Ramos (cell line): ENCODE measurements at regions not wholly inside any gene's neighbourhood (a gene's known extent, or its start where the extent isn't known, plus 50 kb on each side); places are given as distances from the start of the nearest gene placed in this dataset.
"Not testable (repeated sequence)": the region's sequence is repeated elsewhere in the genome, so short reads cannot be mapped to it uniquely, and the experiment has no call there.

Source experiments
- in situ Hi-C: fragments of 300-500 bp; cut with MboI; formaldehyde crosslinking; loops from one replicate; pipeline ENCODE4 v1.14.3; 2022; ENCODE audit warnings: low sequenced_read_pairs; ENCODE audit not compliant: unreplicated experiment

DNA sequence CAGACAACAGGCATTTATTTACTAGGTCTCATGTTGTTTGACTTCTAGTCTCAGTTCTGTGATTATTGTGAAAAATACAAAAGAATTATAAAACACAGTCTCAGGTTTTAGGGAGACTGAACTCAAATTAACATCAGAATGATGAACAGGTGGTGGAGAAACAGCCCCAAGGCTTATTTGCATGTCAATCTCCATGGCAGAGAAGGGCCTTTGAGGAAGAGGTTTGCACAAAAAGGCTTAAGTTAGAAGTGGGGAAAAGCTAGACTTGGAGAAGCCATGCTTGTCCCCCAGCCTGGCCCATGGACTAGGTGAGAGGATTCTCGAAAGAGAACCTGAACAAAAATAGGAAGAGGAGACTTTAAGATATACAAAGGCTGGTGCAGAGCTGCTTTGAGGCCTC is 183.3 kb downstream of the EDN1 start:
- in situ Hi-C loops, result no loop called here

DNA sequence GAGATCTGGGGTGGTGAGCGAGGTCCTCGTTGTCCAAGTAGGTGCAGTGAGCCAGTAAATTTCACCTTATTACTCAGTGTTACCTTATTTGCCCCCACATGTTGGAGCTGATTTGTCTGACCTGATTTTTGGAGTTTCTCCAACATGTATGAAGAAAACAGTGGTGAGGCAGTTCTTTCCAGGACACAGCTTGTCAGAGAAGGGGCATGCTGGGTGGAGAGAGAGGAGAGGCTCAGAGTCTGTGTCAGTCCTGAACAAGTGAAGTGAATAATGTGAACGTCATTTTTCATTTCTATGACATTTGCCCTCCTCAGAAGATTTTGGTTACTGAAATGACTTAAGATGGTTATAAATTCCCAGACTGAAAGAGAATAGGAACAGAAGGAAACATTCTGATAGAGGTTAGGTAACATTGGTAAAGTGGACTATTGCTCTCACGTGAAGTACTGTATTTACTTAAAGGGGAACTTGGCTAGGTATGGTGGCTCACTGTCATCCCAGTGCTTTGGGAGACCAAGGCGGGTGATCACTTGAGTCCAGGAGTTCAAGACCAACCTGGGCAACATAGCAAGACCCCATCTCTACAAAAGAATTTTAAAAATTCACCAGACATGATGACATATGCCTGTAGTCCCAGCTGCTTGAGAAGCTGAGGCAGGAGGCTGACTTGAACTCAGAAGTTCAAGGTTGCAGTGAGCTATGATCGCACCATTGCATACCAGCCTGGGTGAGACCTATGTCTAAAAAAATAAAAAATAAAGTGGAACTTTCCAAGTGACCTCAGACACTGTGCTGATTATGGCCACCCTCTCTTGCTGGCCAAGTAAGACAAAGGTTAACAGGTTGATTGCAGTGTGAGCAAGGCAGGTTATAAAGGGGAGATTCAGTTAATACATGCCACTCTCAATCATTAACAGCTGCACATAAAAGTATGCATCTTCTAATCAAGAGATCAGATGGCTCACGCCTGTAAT is 184.3 kb downstream of the EDN1 start:
- in situ Hi-C loops, result no loop called here

DNA sequence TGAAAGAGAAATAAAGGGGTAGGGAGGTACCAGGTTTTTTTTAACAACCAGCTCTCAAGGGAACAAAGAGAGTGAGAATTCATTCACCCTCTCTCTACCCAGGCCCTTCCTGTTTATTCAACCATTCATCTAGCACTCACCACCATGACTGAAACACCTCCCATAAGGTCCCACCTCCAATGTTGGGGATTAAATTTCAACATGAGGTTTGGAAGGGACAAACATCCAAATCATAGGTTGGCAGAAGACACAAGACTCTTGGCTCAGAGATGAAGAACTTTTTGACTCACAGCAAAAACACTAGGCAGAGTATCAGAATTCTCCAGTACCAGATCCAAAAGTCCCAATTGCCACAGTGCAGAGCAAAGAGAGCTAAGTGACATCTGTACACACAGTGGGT is 186.3 kb downstream of the EDN1 start:
- in situ Hi-C loops, result no loop called here

DNA sequence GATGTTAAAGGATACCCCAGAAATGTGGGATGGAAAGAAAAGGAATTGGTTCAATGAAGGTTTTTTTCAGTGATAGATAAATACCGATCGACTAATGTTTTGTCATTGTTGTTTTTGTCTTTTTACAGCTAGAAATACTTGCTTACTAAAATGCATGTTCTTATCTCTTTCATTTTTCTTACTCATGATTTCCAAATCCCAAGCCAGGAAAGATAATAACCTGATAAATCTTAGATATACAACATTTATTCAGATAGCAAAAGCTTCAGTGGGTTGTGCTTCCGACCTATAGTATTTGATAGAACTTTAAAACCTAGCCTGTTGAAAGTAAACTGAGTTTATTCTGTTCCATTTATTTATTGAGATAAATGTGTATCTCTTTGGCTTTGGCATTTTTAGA is 187.5 kb downstream of the EDN1 start:
- in situ Hi-C loops, result no loop called here

DNA sequence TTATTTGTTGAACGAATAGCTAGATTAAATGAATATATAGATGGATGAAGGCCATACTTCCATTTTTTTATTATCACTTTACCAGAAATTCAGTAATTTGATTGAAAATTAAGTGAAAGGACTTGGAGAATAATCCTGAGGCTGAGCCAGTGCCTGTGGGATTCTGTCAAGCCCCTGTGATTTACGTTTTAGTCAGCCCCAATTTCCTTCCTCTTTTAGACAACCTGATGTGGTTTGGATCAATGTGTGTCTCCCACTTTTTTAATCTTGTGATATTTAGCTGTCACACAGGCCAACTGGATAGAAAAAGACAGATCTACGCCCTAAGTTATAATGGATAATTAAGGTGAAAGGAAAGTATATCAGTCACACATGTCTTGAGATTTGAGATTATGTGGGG is 188.8 kb downstream of the EDN1 start:
- in situ Hi-C loops, result no loop called here

DNA sequence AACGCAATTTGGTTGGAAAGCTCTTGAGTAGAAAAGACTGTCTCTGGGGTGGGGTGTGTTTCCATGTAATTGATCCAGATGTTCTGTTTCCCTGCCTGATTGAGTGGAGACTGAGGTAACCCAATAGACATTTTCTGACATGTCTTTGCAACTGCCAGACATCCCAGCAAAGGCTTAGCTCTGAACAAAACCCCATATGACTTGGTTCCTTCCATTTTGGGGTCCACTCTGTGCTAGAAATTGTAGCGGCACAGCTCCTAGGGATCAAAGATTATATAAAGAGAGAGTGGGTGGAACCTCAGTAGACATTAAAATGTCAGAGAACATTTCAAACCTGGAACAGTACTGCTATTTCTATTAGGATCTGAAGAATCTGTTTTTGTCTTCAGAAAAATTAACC is 189.3 kb downstream of the EDN1 start:
- in situ Hi-C loops, result no loop called here

DNA sequence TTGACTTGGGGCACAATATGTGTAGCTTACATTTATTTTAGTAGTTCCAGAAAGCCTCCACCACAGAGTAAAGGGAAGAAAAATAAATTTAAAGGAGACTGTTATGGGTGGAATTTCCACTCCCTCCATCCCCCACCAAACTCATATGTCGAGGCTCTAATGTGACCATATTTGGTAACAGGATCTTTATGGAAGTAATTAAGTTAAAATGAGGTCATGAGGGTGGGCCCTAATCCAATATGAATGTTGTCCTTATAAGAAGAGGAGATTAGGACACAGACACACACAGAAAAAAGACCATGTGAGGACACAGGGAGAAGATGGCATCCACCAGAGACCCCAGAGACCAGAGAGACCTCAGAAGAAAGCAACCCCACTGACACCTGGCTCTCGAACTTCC is 189.7 kb downstream of the EDN1 start:
- in situ Hi-C loops, result no loop called here

DNA sequence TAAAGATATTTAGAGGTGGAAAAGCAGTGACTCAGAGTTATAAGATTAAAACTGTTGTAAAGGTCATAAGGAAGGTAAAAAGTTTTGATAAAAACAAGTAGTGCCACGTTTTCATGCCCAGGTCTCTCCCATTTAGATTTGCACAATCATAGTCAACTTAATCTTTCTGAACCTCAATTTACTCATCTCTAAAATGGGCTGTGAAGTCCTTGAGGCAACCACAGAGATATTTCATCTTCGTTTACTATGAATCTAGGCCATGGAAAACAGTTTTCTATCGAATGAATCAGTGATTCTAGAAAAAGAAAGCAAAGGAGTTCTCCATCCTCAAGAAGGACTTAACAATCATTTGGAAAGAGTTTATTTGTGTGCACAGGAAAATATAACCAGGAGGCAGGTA is 190.2 kb downstream of the EDN1 start:
- in situ Hi-C loops, result no loop called here

DNA sequence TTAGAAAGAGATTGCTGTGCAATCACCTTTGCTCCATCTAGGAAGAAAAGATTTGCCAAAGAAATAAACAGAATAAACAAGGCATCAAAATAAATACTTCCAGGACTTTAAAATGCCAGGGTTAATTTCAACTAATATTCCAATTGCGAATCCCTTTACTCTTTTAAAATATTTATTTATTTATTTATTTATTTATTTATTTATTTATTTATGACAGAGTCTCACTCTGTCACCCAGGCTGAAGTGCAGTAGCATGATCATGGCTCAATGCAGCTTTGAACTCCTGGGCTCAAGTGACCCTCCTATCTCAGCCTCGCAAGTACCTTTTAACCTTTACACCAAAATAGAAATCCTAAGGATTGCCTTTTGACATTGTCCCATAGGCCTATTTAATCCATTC is 191.1 kb downstream of the EDN1 start:
- in situ Hi-C loops, result no loop called here

DNA sequence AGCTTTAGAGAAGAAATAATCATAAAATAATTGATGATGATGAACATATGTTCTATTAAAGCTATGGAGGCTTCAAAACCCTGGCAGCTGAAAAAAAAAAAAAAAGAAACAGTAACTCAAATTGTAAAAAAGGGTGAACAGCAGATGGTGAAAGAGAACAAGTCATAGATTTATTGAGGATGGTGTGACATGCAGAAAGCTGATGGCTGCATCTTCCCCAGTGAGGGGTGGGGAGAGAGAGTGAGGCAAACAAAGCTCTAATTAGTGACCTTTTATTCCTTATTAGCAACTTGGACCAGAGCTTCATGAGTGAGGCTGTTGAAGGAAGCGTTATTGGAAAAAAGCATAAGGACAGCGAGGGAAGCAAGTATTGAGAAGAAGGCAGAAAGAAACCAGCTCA is 191.7 kb downstream of the EDN1 start:
- in situ Hi-C loops, result no loop called here

DNA sequence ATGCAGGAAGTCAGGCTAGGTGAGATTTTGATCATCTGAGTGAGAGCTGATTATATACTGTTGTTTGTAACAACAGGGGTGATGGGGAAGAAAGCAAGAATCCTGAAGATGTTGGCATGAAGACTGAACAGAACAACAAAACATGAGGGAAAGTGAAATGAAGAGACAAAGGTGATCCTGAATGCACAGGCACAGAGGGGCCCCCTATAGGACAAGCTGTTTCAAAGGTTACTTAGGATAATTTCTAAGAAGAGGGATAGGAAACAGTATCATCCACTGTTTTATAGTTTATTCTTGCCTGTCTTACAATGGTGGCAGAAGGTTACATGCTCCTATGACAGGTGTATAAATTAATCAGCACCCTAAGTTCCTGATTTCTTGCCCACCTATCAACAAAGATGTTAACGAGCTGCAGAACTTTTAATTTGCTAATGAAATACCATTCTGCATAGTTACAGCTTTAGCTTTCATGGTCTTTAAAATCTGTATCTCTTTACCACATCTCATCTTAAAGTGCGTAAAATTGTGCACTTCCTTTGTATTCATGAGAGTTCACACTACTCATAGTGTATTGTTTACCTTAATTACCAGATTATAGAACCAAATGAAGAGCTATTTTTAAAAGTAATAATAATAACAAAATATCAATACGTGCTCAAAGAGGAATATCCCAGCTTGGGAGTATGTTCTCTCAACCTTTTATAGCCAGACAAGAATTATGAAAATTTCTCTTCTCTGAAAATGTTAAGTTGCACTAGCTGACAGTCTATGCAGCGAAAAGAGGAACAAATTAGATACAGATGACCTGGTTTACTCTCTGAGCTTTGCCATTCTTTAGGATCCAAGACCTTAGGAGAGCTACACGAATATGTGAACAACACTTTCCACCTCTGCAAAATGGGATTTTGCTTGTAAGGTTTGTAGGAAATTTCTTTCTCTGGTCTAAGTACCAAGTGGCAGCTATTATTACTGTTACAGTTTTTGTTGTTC is 192.5 kb downstream of the EDN1 start:
- in situ Hi-C loops, result no loop called here

DNA sequence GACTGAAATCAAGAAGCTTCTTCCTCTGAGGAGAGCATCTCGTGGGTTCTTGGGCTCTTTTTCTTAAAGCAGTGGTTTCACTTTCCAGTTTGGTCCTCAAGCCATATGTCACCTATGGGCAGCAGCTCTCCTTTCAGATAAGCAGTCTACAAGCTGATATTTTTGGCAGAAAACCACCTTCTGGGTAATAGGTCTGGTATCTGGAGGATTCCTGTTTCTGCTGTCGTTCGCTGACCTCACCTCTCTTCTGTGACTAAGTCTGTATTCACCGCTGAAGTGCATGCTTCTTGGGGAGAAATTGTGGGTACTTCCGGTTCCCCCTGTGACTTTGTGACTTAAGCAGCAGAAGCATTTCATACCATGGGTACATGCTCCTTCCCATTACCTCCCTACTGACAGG is 193.6 kb downstream of the EDN1 start:
- in situ Hi-C loops, result no loop called here

DNA sequence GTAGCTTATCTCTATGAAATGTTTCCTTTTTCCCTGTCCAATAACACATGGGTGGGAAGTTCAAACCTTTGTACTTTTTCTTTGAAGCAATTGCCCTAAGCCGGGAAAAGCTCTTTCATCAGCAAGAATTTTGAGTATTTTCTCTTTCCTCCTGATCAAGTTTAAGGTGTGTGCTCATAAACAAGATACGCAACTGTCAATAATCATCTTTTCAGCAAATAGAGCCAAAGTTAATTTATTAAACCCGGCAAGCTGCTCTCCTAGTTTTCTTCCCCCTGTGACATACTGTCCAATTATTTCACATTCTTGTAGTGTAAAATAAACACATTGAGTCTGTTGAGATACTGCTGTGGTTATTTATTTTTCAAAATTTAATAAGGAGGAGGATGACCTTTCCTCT is 194.4 kb downstream of the EDN1 start:
- in situ Hi-C loops, result no loop called here

DNA sequence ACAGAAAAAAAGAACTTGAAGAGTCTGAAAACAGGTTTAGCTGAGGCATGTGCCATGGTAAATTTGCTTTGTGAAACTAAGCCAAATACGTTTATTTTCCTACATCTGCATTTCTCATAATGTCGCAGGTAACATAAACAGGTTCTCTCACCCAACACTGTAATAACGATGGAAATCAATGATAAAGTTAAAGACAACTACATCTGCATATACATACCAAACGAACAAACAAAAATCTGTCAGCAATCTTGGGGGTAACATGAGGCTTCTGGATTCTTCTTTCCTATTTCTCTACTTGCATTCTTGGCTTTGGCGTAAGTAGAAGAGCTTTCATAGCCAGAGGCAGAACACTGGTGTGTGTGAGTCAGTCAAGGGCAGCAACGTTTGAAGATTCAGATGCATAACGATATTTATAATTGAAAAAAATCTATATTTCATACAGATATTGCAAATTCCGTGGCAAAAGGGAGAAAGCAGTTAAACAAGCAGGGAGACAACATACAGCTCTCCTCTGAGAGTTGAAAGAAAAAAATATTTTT is 195.1 kb downstream of the EDN1 start:
- in situ Hi-C loops, result no loop called here

DNA sequence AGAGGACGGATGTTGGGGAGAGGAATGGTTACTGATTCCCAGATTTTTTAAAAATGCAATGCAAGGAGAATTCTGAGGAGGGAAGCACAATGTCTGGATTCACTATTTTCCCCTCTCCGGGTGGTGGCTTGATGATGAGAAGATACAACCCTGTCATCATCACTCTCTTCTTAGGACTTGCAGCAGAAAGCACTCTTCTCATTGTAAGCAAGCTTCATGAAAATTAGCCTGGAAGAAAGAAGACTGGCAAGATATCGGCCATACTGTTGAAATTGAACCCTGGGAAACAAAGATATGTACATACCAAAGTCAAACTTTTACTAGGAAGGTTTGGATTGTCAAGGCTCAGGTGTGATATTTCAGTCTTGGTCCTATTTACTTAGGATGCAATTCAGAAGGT is 195.7 kb downstream of the EDN1 start:
- in situ Hi-C loops, result no loop called here

DNA sequence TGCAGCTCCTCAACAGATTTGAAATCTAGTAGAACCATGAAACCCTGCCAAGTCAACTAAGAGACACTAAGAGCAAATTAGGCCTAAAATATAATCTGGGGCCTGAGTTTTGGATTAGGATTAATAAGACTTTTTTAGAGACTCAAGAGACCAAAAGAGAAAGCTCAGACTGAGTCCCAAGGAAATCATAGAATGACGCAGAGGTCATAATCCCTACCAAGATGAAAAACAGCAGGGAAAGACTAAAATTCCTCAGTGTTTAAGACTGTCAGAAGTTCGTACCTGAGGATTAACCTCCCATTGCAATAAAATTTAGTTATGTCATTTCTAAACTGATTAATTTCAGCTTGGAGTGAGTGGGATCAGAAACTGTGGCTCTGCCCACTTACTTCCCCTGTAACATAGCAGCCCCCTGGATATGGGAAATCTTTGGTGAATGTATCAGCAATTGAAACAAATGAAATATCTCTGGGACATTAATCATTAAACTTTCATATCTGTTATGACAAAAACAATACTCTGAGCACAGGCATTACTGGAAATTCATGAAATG is 200.3 kb downstream of the EDN1 start:
- in situ Hi-C loops, result no loop called here

DNA sequence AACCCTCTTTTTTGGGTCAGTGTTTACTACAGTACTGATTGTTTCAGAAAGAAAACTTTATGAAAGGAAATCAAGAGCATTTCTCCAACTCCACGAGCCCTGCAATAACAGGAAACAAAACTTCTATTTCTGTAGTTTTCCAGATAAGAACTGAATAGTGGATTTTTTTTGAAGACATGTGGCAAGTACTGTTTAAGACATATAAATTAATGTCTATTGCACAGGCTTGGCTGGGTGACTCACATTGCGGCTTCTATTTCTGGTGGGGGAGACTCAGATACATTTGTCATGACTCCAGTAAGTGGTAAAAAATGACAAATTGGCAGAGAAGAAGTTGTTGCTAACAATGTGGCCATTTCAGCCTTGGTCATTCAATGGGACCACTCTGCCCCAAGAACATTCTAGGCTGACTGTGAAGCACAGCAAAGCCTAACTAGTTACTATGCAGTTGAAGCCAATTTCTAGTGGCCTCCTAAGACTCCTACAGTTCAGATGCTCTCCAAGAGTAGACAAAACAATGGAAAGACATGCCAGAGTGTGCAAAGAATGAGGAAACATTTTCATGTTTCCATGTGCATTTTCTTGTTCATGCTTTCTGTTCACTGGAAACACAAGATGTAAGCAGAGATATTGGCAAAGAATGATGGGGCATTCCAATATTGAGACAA is 200.9 kb downstream of the EDN1 start:
- in situ Hi-C loops, result no loop called here

DNA sequence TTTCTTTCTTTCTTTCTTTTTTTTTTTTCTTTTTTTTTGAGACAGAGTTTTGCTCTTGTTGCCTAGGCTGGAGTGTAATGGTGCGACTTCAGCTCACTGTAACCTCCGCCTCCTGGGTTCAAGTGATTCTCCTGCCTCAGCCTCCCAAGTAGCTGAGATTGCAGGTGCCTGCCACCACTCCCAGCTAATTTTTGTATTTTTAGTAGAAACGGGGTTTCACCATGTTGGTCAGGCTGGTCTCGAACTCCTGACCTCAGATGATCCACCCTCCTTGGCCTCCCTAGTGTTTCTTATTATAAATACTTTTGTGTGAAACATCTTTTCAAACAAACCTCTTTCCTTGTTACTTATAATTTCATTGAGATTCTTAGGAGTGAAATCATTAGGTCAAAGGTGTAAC is 202.8 kb downstream of the EDN1 start:
- in situ Hi-C loops, result not testable (repeated sequence)

DNA sequence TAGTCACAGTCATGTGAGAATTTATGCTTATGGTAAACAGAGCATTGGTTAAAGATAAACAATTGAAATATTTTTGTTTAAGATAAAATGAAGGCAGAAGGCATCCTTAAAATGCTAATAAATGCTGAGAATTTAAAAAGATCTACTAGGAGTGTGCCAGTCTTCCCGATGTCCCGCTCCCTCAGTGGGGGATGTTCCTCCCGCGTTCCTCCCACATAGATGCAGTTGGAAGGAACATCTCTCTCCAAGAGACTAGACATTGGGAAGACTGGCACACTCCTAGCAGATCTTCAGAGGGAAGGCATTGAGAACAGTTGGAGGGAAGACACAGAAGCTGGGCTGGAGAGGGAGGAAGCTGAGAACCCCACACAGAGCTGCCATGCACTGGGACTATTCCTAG is 203.3 kb downstream of the EDN1 start:
- in situ Hi-C loops, result no loop called here

DNA sequence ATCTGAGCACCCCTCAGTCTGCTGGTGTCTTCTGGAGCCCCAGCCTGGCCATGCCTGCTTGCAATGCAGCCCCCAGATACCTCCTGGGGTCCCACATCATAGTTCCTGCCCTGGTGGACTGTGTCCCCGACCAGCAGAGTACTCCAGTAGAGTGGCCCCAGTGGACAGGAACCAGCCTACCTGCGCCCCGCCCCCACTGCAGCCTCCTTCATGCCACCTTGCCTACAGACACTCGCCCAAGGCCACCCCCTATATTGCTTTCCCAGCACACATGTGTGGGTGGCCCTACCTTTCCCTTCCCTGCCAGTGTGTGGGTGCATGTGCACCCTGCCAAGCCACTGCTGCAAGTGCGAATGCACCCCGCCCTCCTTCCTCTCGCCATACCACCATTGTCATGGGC is 204.0 kb downstream of the EDN1 start:
- in situ Hi-C loops, result no loop called here
